Loucy (cell line): ENCODE measurements at regions not wholly inside any gene's neighbourhood (a gene's known extent, or its start where the extent isn't known, plus 50 kb on each side); places are given as distances from the start of the nearest gene placed in this dataset.

Experiments
- H2AFZ ChIP-seq: fragments of 200-600 bp; sonication (generic); 2 replicates; pipeline ENCODE4 v1.6.0; 2016; ENCODE audit warnings: antibody characterized with exemption, mild to moderate bottlenecking, low read length, moderate library complexity
- H3F3A ChIP-seq: fragments of 200-600 bp; 2 replicates; pipeline ENCODE4 v1.6.0; 2016; ENCODE audit warnings: antibody characterized with exemption, low read depth, mild to moderate bottlenecking
- H3K27me3 ChIP-seq: fragments of 200-600 bp; sonication (generic); 2 replicates; pipeline ENCODE4 v1.6.1; 2014; ENCODE audit warnings: low read length, mild to moderate bottlenecking; ENCODE audit not compliant: insufficient read depth, poor library complexity, severe bottlenecking
- H3K36me3 ChIP-seq: fragments of 200-600 bp; sonication (generic); 2 replicates; pipeline ENCODE4 v1.6.1; 2016; ENCODE audit warnings: low read length; ENCODE audit not compliant: insufficient read depth
- H3K4me1 ChIP-seq: fragments of 200-600 bp; sonication (generic); 2 replicates; pipeline ENCODE4 v1.5.1; 2014; ENCODE audit warnings: low read length, mild to moderate bottlenecking; ENCODE audit not compliant: insufficient read depth, poor library complexity, severe bottlenecking
- H3K4me2 ChIP-seq: fragments of 200-600 bp; sonication (generic); 2 replicates; pipeline ENCODE4 v1.6.0; 2014; ENCODE audit warnings: antibody characterized with exemption, low read length, low read depth, mild to moderate bottlenecking; ENCODE audit not compliant: poor library complexity, severe bottlenecking
- H3K4me3 ChIP-seq: fragments of 200-600 bp; sonication (generic); 2 replicates; pipeline ENCODE4 v1.5.1; 2014; ENCODE audit warnings: low read length, mild to moderate bottlenecking, mixed read lengths; ENCODE audit not compliant: poor library complexity, severe bottlenecking
- H3K79me2 ChIP-seq: fragments of 200-600 bp; sonication (generic); 2 replicates; pipeline ENCODE4 v1.6.1; 2014; ENCODE audit warnings: low read length; ENCODE audit not compliant: insufficient read depth
- H3K9ac ChIP-seq: fragments of 200-600 bp; sonication (generic); 2 replicates; pipeline ENCODE4 v1.6.0; 2014; ENCODE audit warnings: mild to moderate bottlenecking, low read depth, low read length, moderate library complexity; ENCODE audit not compliant: poor library complexity, severe bottlenecking
- H3K9me2 ChIP-seq: fragments of 200-600 bp; sonication (generic); replicated peaks from 2 replicates; pipeline ENCODE4 v1.6.1; 2016; ENCODE audit warnings: low read depth, low read length, mixed read lengths
- H3K9me3 ChIP-seq: fragments of 200-600 bp; sonication (generic); 2 replicates; pipeline ENCODE4 v1.6.1; 2014; ENCODE audit warnings: mild to moderate bottlenecking, antibody characterized with exemption, low read length, low read depth; ENCODE audit not compliant: insufficient read depth
- H4K20me1 ChIP-seq: fragments of 200-600 bp; sonication (generic); 2 replicates; pipeline ENCODE4 v1.6.0; 2014; ENCODE audit warnings: antibody characterized with exemption, low read length, mild to moderate bottlenecking; ENCODE audit not compliant: insufficient read depth, poor library complexity, severe bottlenecking
- CTCF ChIP-seq: fragments of 200-600 bp; sonication (generic); conservative IDR thresholded peaks from 2 replicates; pipeline ENCODE4 v1.5.1; 2014; ENCODE audit warnings: mild to moderate bottlenecking, antibody characterized with exemption, low read length
- EZH2phosphoT487 ChIP-seq: fragments of 200-600 bp; IDR thresholded peaks from 2 replicates; pipeline ENCODE4 v1.6.1; 2018; ENCODE audit warnings: antibody characterized with exemption, mild to moderate bottlenecking, moderate library complexity, borderline replicate concordance

- Histone ChIP-seq H3K4me3 (no peak overlapping the region), H3K4me2 (no peak overlapping the region), H3K79me2 (no peaks in the 10 kb centered on the region), H3K9me2 (no peaks in the 10 kb centered on the region), H3K9ac (no peak overlapping the region), H3K36me3 (no peaks in the 10 kb centered on the region), H3F3A (no peaks in the 10 kb centered on the region), H3K9me3 (no peaks in the 10 kb centered on the region), H3K4me1 (no peaks in the 10 kb centered on the region), H2AFZ (no peak overlapping the region), H4K20me1 (no peaks in the 10 kb centered on the region), H3K27me3 (no peaks in the 10 kb centered on the region)
- no peak for TF ChIP-seq CTCF
- TF ChIP-seq EZH2phosphoT487, result no peak
These were observed 71.9 kb downstream of the NAV1 start for GRCh38 chr1:201610858-201611257.

GRCh38 chr1:201612645-201613044 lies 73.7 kb downstream of the NAV1 start:
- Histone ChIP-seq H3K9ac (no peak overlapping the region), H3K4me3 (no peak overlapping the region), H3K36me3 (no peaks in the 10 kb centered on the region), H3K9me2 (no peaks in the 10 kb centered on the region), H3K9me3 (no peaks in the 10 kb centered on the region), H3K79me2 (no peaks in the 10 kb centered on the region), H3K4me1 (no peaks in the 10 kb centered on the region), H3K4me2 (no peak overlapping the region), H2AFZ (no peak overlapping the region), H3K27me3 (no peaks in the 10 kb centered on the region), H4K20me1 (no peaks in the 10 kb centered on the region), H3F3A (no peaks in the 10 kb centered on the region)
- TF ChIP-seq EZH2phosphoT487 (no peak), CTCF (no peak)

- Histone ChIP-seq H2AFZ (no peak overlapping the region), H3K4me1 (no peaks in the 10 kb centered on the region), H4K20me1 (no peaks in the 10 kb centered on the region), H3K4me3 (no peak overlapping the region), H3K79me2 (no peaks in the 10 kb centered on the region), H3K27me3 (no peaks in the 10 kb centered on the region), H3F3A (no peaks in the 10 kb centered on the region), H3K9me2 (no peaks in the 10 kb centered on the region), H3K9me3 (no peaks in the 10 kb centered on the region), H3K9ac (no peak overlapping the region), H3K4me2 (no peak overlapping the region), H3K36me3 (no peaks in the 10 kb centered on the region)
- TF ChIP-seq EZH2phosphoT487, result no peak
- TF ChIP-seq CTCF, result no peak
These were observed 75.5 kb downstream of the NAV1 start for GRCh38 chr1:201614262-201615015.
